Gastroesophageal sphincter (tissue), 4 donors: ENCODE measurements at regions not wholly inside any gene's neighbourhood (a gene's known extent, or its start where the extent isn't known, plus 50 kb on each side); places are given as distances from the start of the nearest gene placed in this dataset.

ENCODE experiments used
- ATAC-seq: fragments of 150-250 bp; one replicate; pipeline ENCODE4 v1.9.1; 2016; ENCODE audit warnings: mild to moderate bottlenecking, moderate library complexity
- H3K27ac ChIP-seq, 4 donors: fragments of 200-600 bp; sonication (generic) in 3 of 4; 1 replicate in 3 of 4; 2 replicates in 1 of 4; pipeline ENCODE4 v1.5.1; 2016 to 2019
- H3K27me3 ChIP-seq: fragments of 200-600 bp; sonication (generic); one replicate; pipeline ENCODE4 v1.5.1; 2019
- H3K36me3 ChIP-seq, 2 donors: fragments of 200-600 bp; sonication (generic); one replicate each; pipeline ENCODE4 v1.5.1; 2019; ENCODE audit warnings: control low read depth in 1 of 2
- H3K4me1 ChIP-seq, 3 donors: fragments of 200-600 bp; sonication (generic); 1 replicate in 2 of 3; 2 replicates in 1 of 3; pipeline ENCODE4 v1.5.1; 2016 to 2019; ENCODE audit warnings: control low read depth in 2 of 3
- H3K4me3 ChIP-seq, 2 donors: fragments of 200-600 bp; sonication (generic); one replicate each; pipeline ENCODE4 v1.5.1; 2019; ENCODE audit warnings: mild to moderate bottlenecking in 1 of 2, moderate library complexity in 1 of 2
- H3K9me3 ChIP-seq, 3 donors: fragments of 200-600 bp; sonication (generic); one replicate each; pipeline ENCODE4 v1.5.1; 2017 to 2019; ENCODE audit warnings: control low read depth in 2 of 3
- CTCF ChIP-seq, 4 experiments: fragments of 200-600 bp in 2 of 4; fragments of 450-650 bp in 2 of 4; sonication (generic) in 1 of 4; IDR thresholded peaks; one replicate each; pipeline ENCODE4 v1.5.1; 2017 to 2019; ENCODE audit warnings: antibody characterized with exemption in 4 of 4, mild to moderate bottlenecking in 2 of 4, moderate library complexity in 2 of 4
- EP300 ChIP-seq: sonication (generic); formaldehyde crosslinking; IDR thresholded peaks from one replicate; pipeline ENCODE4 v1.6.1; 2017; ENCODE audit warnings: antibody characterized with exemption, mild to moderate bottlenecking
- POLR2A ChIP-seq, 2 donors: fragments of 450-650 bp; IDR thresholded peaks; one replicate each; pipeline ENCODE4 v1.6.1; 2017; ENCODE audit warnings: antibody characterized with exemption in 2 of 2, mild to moderate bottlenecking in 2 of 2, moderate library complexity in 1 of 2
- POLR2AphosphoS5 ChIP-seq: sonication (generic); formaldehyde crosslinking; IDR thresholded peaks from one replicate; pipeline ENCODE4 v1.6.1; 2017; ENCODE audit warnings: antibody characterized with exemption
- whole genome bisulfite sequencing, 2 donors: methylation state at CpG; one replicate each; pipeline ENCODE4 v1.1.5; 2018; ENCODE audit warnings: low coverage in 1 of 2; 5-methylcytosine and 5-hydroxymethylcytosine counted together

GRCh38 chr3:26425076-26425475 is 197.5 kb upstream of the LRRC3B start:
- TF ChIP-seq POLR2AphosphoS5 (no peak), EP300 (no peak), CTCF (IDR thresholded peaks at IDR 0.05) (no peak), POLR2A (IDR thresholded peaks at IDR 0.05) (no peak)
- no peak overlapping the region for H3K4me3 ChIP-seq
- H3K27ac ChIP-seq = no peak overlapping the region
- H3K4me1 ChIP-seq = peaks cover 0 to 26% (median 0%) of the 10 kb centered on the region in 3 donors
- H3K9me3 ChIP-seq = no peaks in the 10 kb centered on the region
- H3K27me3 ChIP-seq = no peaks in the 10 kb centered on the region
- 80% methylated on average over 2 to 3 of the region's 3 CpGs for WGBS, 2 donors
- no peaks in the 10 kb centered on the region for H3K36me3 ChIP-seq
- no peak for ATAC-seq

GRCh38 chr3:26428992-26429391 is 193.6 kb upstream of the LRRC3B start:
- Histone ChIP-seq H3K27me3 (no peaks in the 10 kb centered on the region), H3K36me3 (no peaks in the 10 kb centered on the region), H3K4me3 (no peak overlapping the region), H3K27ac (no peak overlapping the region), H3K9me3 (no peaks in the 10 kb centered on the region), H3K4me1 (peaks cover 0 to 24% (median 0%) of the 10 kb centered on the region in 3 donors)
- TF ChIP-seq EP300 (no peak), POLR2A (IDR thresholded peaks at IDR 0.05) (no peak), POLR2AphosphoS5 (no peak), CTCF (IDR thresholded peaks at IDR 0.05) (no peak)
- WGBS, 2 donors = 72 to 86% methylated on average over 2 of the region's 2 CpGs
- no peak for ATAC-seq

GRCh38 chr3:26437678-26438077 is 184.9 kb upstream of the LRRC3B start:
- Histone ChIP-seq H3K4me3 (no peak overlapping the region), H3K27me3 (no peaks in the 10 kb centered on the region), H3K9me3 (no peaks in the 10 kb centered on the region), H3K27ac (no peak overlapping the region), H3K4me1 (no peaks in the 10 kb centered on the region), H3K36me3 (no peaks in the 10 kb centered on the region)
- 83 to 88% methylated on average over 4 of the region's 4 CpGs for WGBS, 2 donors
- TF ChIP-seq CTCF (IDR thresholded peaks at IDR 0.05) (no peak), EP300 (no peak), POLR2A (IDR thresholded peaks at IDR 0.05) (no peak), POLR2AphosphoS5 (no peak)
- no peak for ATAC-seq

DNA sequence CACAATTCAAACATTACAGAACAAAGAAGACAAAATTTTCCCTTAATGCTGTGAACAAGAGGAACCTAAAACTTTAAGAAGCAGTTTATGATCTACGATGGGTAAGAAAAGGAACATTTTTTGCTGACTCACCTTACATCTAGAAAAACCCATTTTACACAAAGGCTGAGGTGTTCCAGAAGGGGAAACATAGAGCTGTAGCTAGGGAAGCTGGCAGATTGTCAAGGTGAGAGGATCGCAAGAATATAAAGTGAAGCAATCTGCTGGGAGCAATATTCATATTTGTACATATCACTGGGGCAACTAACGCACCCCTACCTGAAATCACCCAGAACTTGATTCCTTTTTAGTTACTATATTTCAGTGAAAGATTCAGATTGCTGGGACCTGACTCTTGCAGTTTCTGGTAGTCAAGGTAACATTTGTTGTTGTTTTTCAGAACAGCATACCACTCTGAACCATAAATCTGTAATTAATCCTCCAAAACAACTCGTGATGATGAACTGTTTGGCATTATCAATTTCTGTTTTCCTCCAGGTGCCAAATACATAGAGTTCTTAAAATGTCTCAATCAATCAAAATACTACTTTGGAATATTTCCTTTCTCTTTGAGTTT is 184.1 kb upstream of the LRRC3B start:
- TF ChIP-seq CTCF (IDR thresholded peaks at IDR 0.05) (no peak), POLR2AphosphoS5 (no peak), EP300 (no peak), POLR2A (IDR thresholded peaks at IDR 0.05) (no peak)
- Histone ChIP-seq H3K4me3 (no peak overlapping the region), H3K4me1 (no peaks in the 10 kb centered on the region), H3K27me3 (no peaks in the 10 kb centered on the region), H3K27ac (no peak overlapping the region), H3K9me3 (no peaks in the 10 kb centered on the region), H3K36me3 (no peaks in the 10 kb centered on the region)
- ATAC-seq = no peak
- whole genome bisulfite sequencing, 2 donors = 29% methylated on average over 4 of the region's 4 CpGs

- ATAC-seq = no peak
- H3K4me1 ChIP-seq = no peaks in the 10 kb centered on the region
- WGBS, 2 donors = 63 to 73% methylated on average over 3 to 6 of the region's 6 CpGs
- no peaks in the 10 kb centered on the region for H3K27me3 ChIP-seq
- no peaks in the 10 kb centered on the region for H3K9me3 ChIP-seq
- no peak overlapping the region for H3K4me3 ChIP-seq
- H3K36me3 ChIP-seq = no peaks in the 10 kb centered on the region
- no peak overlapping the region for H3K27ac ChIP-seq
- TF ChIP-seq CTCF (IDR thresholded peaks at IDR 0.05) (no peak), EP300 (no peak), POLR2AphosphoS5 (no peak), POLR2A (IDR thresholded peaks at IDR 0.05) (no peak)
Measured at GRCh38 chr3:26438981-26439884, 183.3 kb upstream of the LRRC3B start.
